Activated CD4-positive, alpha-beta T cell treated with anti-CD3 and anti-CD28 coated beads for 24 hours (primary cell): ENCODE measurements at regions not wholly inside any gene's neighbourhood (a gene's known extent, or its start where the extent isn't known, plus 50 kb on each side); places are given as distances from the start of the nearest gene placed in this dataset.
A peak's percentile ranks its signal among the peaks of the same experiment; 100 is the strongest.

ENCODE experiments used
- DNase-seq, 2 donors: peaks; one replicate each; pipeline ENCODE4 v3.0.0-alpha.2; 2020; ENCODE audit warnings: low read depth in 2 of 2

DNA sequence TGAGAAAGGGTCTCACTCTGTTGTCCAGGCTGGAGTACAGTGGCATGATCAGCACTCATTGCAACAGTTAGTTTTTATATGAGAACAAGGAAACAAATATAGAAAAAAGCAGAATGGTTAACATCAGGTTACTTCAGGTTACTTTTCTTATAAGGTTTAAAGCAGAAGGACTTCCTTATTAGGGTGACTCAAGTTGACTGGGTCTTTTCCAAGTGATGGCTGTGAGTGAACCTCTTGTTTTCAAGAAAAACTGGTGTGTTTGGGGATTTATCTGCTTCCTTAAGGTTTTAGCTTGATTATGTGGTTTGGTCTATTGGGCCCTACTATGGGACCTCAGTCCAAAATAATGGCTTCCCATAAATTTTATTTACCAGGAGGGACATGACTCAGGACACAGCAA lies 99.2 kb downstream of the ARRDC3 start:
- no peak for DNase-seq

DNA sequence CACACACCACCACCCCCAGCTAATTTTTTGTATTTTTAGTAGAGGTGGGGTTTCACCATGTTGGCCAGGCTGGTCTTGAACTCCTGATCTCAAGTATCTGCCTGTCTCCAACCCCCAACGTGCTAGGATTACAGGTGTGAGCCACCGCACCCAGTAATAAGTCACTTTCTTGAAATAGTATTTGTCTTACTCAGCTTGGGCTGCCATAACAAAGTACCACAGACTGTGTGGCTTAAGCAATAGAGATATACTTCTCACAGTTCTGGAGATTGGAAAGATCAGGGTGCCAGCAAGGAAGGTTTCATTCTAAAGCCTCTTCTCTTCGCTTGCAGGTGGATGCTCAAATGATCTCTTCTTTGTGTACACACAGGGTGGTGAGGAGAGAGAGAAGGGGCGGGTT lies 99.8 kb downstream of the ARRDC3 start:
- DNase-seq = no peak

DNA sequence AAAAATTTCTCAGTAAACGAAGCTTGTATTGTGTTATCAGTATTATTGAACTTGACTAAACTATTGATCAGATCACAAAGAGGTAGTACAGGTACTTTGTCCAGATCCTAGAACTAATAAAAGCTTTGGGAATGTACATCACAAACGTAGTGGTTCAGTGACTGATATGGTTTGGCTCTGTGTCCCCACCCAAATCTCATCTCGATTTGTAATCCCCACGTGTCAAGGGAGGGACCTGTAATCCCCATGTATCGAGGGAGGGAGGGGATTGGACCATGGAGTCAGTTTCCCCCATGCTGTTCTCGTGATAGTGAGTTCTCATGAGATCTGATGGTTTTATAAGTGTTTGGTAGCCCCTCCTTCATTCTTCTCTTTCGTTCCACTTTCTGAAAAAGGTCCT lies 100.9 kb downstream of the ARRDC3 start:
- no peak for DNase-seq

DNA sequence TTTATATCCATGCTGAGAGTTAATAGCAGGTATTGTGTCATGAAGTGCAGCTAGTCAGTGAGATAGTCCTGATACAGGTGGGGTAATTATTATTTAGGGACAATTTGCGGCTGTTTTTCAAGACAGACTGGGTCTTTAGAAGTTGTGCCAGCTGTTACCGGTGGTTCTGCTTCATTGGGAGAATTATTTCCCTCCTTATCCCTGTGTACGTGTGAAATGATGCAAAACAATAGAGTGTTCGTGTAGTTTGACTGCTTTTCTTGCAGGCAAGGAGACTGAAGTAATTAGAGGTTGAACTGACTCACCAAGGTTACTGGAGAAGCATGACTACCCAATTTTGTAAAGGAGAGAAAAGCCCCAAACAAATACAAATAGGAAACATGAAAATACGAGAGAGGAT lies 101.7 kb downstream of the ARRDC3 start:
- no peak for DNase-seq

DNA sequence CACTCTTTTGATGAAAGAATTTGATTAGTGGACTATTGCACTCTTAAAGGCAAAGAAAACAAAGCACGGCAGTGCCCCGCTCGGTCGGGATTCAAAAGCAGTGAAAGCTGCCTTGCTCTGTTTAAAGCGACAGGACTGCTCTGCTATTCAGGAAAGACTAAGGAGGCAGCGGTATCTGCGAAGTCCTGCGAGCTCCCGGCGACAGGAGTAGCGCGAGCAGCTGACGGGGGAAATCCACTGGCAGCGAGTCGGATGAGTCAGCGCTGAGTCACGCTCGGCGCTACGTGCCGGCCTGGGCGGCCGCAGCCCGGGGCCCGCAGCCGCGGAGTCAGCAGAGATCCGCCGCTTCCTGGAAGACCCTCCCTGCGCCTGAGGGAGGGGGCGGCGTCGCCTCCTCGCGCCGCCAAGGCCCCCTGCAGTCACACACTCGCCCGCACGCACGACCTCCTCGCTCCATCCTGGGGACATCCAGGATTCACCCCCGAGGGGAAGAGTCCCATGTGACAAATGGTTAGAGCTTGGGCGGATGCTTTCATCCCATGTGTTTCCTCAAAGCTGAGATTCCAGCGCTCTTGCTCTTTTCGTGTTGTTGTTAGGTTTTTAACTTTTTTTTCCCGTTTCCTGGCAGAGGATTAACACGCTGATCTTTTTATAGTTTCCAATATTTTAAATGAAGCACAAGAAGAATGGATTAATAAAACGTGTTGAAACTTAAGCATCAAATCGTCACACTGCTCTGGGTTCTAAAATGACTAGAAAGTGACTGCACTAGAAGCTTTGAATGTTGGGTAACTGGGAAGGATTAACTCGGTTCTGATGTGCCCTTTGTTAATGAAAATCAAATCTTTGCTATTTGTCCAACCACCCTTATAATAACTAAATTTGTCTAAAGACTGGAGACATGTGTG lies 102.5 kb downstream of the ARRDC3 start:
- DNase-seq = peak; percentile 84 to 92

DNA sequence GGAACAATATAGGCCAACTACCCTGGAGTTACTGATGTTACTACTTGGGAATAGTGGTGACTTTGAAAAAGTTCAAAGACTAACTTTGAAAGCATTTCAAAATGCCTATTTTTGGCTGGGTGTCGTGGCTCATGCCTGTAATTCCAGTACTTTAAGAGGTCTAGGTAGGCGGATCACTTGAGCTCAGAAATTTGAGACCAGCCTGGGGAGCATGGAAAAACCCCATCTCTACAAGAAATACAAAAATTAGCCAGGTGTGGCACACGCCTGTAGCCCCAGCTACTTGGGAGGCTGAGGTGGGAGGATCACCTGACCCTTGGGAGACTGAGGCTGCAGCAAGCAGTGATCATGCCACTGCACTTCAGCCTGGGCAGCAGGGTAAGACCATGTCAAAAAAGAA lies 105.3 kb downstream of the ARRDC3 start:
- no peak for DNase-seq

DNA sequence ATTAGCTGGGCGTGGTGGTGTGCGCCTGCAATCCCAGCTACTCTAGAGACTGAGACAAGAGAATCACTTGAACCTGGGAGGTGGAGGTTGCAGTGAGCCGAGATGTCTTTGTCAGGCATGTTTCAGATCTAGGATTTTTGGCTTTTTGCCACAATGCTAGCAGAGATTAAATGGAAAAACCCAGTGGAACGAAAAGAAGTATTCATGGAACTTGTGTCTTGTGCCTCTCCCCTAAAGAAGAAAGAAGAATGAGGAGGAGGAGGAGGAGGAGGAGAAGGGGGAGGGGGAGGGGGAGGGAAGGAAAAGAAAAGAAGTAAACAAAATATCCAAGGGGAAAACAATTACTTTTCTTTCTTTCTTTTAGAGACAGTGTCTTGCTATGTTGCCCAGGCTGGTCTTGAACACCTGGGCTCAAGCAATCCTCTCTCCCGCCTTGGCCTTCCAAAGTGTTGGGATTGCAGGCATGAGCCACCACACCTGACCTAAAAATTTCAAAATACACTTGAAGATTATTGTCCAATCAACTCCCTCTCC lies 106.0 kb downstream of the ARRDC3 start:
- no peak for DNase-seq

DNA sequence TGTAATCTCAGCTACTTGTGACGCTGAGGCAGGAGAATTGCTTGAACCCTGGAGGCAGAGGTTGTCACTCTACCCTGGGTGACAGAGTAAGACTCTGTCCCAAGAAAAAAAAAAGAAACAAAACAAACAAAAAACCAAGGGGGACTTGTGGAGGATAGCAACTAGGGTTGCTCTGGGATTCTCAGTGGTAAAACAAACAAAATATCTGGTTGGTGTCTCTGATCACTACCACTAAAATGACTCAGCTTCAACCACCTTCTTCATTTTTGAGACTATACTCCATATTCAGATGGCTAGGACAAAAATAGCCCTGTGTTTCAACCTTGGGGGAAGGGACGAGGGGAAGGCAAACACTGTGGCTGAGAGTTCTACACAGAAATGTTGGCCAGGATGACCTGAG lies 110.3 kb downstream of the ARRDC3 start:
- DNase-seq = no peak

DNA sequence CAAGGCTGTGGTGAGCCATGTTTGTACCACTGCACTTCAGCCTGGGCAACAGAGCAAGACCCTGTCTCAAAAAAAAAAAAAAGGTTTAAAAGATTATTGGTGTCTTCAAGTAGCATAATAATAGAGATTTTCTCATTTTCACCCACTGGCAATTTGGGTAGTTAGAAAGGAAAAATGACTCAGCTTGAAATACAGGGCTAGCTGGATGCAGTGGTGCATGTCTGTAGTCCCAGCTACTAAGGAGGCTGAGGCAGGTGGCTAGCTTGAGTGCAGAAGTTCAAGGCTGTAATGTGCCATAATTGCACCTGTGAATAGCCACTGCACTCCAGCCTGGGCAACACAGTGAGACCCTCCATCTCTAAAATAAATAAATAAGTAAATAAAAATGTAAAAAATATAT lies 111.1 kb downstream of the ARRDC3 start:
- DNase-seq = no peak

DNA sequence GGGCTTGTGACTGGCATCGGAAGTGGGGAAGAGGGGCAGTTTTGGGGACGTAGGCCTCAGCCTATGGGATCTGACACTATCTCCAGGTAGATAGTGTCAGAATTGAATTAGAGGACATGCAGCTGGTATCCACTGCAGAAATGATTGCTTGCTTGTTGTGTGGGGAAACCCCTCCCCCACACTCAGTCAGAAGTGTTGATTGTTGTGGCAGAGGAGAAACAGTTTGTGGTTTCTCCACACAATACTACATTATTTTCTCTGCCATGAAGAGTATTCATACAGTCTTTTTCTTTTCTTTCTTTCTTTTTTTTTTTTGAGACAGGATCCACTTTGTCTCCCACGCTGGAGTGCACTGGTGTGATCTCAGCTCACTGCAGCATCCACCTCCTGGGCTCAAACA lies 113.9 kb downstream of the ARRDC3 start:
- DNase-seq = no peak

DNA sequence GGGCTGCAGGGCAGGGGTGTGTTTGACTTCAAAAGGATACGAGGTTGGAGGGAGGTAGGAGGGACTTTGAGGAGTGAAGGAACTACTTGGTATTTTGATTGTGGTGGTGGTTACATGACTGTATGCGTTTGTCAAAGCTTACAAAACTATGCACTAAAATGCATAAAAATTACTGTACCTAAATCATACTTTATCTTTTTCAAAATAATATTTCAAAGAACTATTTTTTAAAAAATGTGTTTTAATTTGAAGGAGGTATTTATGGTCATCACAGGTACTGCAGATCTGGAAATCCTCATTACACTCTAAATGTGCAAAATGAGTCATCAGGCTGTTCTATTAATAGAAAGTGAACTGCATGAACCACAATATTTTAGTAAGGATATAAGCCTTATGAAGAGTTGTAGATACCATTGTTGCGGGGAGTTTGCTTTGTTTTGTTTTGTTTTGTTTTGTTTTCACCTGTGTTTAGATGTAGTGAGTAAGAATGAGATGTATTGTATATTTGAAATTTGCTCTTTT lies 116.9 kb downstream of the ARRDC3 start:
- DNase-seq = no peak

DNA sequence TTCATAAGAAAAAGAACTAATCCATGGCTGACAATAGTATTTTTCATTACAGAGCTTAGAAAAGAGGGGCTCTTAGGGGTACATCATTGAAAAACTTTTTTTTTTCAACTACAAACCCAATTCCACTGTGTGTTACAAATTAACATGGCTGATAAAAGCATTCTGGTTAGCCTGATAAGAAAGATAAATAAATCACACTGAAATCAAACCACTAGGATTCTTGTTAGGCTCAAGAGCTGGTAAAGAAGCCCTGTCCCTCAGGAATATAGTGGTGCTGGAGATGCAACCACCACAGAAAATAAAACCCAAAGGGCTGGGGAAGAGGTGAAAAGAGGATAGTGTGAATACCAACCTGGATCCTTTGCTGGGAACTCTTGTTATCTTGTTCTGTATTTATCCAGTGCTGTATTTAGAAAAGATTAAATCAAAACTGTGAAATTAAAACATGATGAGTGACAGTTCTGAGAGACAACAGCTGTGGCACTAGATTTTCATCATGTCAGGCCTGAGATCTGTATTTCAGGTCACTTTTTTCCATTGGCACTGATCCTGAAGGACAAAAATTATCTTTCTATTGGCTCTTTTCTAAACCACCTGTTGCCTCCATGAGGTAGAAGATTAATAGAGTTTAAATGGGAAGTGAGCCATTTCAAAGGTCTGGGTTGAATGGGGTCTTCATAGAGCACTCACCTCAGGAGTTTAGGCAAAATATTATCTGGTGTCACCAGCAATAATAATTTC lies 118.6 kb downstream of the ARRDC3 start:
- DNase-seq = no peak

DNA sequence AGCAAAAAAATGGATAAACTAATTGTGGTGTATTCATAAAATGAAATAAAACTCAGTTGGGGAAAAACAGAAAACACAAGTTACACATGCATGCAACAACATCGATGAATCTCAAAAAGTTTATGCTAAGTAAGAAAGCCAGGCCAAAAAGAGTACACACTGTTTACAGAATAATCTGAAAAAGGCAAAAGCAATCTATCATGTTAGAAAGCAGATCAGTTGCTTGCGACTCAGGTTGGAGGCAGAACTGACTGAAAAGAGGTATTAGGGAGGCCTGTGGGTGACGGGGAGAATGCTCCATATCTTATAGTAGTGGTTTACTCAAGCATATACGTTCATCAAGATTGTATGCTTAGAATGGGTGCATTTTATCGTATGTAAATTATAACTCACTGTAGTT lies 119.2 kb downstream of the ARRDC3 start:
- no peak for DNase-seq

DNA sequence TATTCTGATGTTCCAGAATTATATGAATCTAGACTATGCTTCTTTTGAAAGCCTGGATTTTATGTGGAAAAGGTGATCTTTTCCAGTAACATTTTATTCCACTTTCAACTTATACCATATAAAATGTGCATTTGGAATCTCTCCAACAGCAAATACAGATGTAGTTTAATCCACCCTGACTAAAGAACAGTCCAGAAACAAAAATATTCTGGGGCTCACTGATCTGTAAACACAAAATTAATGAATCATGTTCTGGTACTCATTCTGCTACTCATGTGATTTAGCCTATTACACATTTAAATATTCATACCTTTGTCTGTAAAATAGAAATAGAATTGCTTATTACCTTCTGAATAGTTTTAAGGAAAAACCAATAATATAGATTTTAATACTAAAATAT lies 125.8 kb downstream of the ARRDC3 start:
- DNase-seq = no peak

DNA sequence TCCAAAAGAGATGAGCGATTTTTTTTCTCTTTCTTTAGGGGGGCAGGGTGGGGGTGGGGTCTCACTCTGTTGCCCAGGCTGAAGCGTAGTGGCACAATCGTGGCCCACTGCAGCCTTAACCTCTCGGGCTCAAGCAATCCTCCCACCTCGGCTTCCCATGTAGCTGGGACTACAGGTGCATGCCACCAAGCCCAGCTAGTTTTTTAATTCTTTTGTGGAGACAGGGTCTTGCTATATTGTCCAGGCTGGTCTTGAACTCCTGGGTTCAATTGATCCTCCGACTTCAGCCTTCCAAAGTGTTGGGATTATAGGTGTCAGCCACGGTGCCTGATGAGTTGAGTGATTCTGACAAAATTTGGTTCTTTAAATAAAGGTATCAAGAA lies 127.0 kb downstream of the ARRDC3 start:
- no peak for DNase-seq

DNA sequence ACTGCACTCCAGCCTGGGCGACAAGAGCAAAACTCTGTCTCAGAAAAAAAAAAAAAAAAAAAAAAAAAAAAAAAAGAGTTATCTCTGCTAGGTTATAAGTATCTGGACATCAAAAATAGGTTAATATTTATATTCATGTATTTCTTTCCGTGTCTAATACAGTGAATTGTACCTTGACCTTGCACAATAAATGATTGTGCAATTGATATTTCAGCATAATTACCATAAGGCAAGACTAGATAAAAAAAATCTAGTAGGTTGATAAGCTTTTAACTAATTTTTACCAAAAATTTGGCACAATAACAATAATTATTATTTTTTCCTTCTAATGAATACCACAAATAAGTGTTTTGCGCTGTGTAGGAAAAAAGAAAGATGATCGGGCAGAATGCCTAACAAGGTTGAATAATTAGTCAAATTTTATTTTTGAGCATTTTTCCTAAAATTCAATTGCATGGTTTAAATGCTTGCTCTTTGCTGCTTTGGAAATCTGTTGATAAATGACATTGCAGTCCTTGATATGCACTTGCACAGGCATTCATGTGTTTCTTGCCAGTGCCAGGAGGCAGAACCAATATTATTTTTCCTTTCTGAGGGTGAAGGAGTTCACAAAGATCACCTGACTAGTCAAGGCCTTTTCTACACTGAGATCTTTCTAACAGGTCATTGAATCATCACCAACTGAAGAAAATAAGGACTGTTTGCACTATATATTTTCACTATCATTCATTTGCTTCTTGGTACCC lies 127.5 kb downstream of the ARRDC3 start:
- no peak for DNase-seq

DNA sequence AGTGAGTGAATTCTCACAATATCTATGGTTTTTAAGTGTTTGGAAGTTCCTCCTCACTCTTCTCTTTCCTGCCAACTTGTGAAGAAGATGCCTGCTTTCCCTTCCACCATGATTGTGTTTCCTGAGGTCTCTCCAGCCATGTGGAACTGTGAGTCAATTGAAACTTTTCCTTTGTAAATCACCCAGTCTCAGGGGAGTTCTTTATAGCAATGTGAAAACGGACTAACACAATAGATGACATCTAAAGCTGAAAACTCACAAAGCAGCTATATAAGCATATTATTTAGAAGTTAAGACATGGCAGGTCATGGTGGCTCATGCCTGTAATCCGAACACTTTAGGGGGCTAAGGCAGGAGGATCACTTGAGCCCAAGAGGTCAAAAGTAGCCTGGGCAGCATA lies 130.2 kb downstream of the ARRDC3 start:
- no peak for DNase-seq

DNA sequence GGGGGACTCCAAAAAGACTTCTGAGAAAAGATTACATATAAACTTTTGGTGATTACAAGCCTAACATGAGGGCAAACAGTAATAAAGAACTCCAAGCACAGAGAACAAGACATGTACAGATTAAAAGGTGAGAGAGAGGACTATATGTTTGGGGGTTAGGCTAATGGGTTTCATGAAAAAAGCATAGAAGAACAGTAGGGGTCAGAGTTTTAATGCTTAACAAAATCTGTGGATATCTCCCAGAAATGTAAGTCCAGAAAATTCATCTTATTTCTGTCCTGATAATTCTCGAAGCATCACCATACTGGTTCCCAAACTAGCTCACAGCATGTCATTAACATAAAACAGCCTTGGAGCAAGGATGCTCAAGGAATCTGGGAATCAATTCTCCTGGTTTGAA lies 137.2 kb downstream of the ARRDC3 start:
- DNase-seq = no peak

DNA sequence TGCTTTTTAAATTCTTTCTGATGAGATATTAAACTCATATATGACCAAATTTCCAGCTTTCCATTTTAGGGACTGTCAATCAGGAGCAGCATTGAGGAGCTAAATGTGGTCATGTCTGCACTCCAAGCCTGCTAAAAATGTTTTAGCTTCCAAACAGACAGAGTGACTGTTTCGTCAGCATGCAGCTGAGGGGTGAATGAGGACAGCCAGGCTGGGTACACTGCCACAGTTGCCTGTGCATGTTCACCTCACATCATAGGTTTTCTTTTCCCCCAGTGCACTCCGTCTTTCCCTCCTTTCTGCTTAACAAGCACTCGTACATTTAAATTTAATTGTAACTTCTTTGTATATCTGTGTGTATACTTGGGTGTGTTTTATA lies 138.1 kb downstream of the ARRDC3 start:
- no peak for DNase-seq

DNA sequence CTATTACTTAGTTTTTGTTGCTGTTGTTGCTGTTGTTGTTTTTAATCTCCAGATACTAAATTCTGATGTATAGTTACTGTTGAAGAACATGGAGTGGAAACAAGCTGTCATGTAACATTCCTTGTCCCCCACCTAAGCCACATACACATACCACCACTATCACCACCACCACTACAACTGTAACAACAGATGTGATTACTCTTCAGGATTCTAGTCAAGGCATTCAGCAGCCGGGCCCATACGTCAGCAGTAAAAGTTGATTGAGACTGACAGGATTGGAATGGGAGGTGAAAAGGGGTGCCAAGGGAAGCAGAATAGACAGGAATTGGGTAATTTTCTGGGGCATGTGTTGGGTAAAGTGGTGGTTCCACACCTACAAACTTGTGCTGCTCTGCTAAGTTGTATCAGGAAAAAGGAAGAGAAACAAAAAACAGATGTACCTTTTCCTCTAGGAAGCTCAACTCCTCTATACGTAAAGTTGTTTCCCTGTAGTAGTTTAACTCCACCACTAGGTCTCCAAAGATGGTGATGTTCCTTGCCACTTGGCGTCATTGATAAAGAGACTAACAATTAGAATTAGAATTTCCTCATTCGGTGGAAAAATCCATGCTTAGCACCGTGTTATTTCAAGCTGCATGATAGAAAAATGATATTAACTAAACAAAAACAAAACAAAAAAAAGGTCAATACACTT lies 138.6 kb downstream of the ARRDC3 start:
- no peak for DNase-seq

DNA sequence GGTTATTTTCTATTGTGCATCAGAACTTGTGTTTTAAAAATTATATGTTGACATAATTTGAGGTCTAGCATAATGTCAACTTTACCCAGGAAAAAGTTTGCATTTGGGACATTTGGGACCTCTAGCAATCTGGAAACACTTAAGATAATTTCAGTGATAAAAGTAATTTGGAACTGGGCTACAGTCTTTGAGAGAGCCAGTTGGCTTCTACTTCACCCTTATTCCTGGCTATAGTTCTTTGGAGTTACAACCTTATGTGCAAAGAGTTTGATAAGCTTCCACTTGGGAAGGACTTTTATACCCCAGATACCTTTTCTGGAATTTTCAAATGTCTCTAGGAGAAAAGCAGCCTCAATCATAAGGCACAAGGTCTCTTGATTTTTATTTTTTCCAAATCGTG lies 139.3 kb downstream of the ARRDC3 start:
- no peak for DNase-seq

DNA sequence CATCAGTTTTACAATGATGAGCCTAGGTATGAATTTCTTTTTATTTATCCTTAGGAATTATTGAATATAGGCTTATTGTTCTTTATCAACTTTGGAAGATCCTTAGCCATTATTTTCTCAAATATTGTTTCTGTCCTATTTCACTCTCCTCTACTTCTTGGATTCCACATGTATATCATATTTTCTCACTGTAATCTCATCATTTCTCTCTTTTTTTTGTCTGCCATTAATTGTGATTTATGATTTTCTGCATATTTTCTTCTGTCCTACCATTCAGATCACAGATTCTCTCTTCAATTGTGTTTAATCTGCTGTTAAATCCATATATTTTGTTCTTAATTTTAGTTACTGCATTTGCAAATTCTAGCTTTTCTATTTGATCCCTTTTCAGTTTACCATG lies 139.8 kb downstream of the ARRDC3 start:
- DNase-seq = no peak
